Fibroblast of lung (primary cell): ENCODE measurements at regions not wholly inside any gene's neighbourhood (a gene's known extent, or its start where the extent isn't known, plus 50 kb on each side); places are given as distances from the start of the nearest gene placed in this dataset.

Experiments
- CTCF ChIP-seq, 2 donors: IDR thresholded peaks in 1 of 2; conservative IDR thresholded peaks in 1 of 2; 1 replicate in 1 of 2; 2 replicates in 1 of 2; pipeline ENCODE4 v1.5.1; 2011 to 2012; ENCODE audit warnings: low read length in 2 of 2, control low read depth in 1 of 2, inconsistent platforms in 1 of 2, low read depth in 1 of 2, mild to moderate bottlenecking in 1 of 2
- EZH2 ChIP-seq: IDR thresholded peaks from 2 replicates; pipeline ENCODE4 v1.5.1; 2012; ENCODE audit warnings: low read length, control low read depth, mild to moderate bottlenecking; ENCODE audit errors: missing control alignments

GRCh38 chr11:32233928-32234327 lies 143.1 kb downstream of the RCN1 start:
- TF ChIP-seq CTCF (conservative IDR thresholded peaks at IDR 0.05 in 1 of 2, IDR thresholded peaks at IDR 0.05 in 1 of 2; ENCODE audit: low read depth in 1 of 2, low read length in 2 of 2) (no peak), EZH2 (no peak)
